Fibroblast of upper back skin (primary cell): ENCODE measurements at regions not wholly inside any gene's neighbourhood (a gene's known extent, or its start where the extent isn't known, plus 50 kb on each side); places are given as distances from the start of the nearest gene placed in this dataset.
A peak's percentile ranks its signal among the peaks of the same experiment; 100 is the strongest.

ENCODE experiments used
- DNase-seq: peaks from one replicate; pipeline ENCODE4 v3.0.0-alpha.2; 2013

GRCh38 chr6:167517254-167517916 lies 192.5 kb downstream of the TTLL2 start:
- DNase-seq: no peak

- DNase-seq: no peak
Measured at GRCh38 chr6:167523426-167523825, 198.5 kb downstream of the TTLL2 start.

GRCh38 chr6:167524261-167525111 lies 199.6 kb downstream of the TTLL2 start:
- DNase-seq: no peak

- no peak for DNase-seq
Measured at GRCh38 chr6:167525774-167526173, 200.9 kb downstream of the TTLL2 start.

- no peak for DNase-seq
Measured at GRCh38 chr6:167526465-167527368, 201.8 kb downstream of the TTLL2 start.

- DNase-seq: no peak
Measured at GRCh38 chr6:167528239-167528638, 203.4 kb downstream of the TTLL2 start.

GRCh38 chr6:167528976-167529375 lies 204.1 kb downstream of the TTLL2 start:
- DNase-seq: no peak

- DNase-seq: no peak
Measured at GRCh38 chr6:167529444-167530335, 204.8 kb downstream of the TTLL2 start.

- no peak for DNase-seq
Measured at GRCh38 chr6:167530951-167531350, 206.1 kb downstream of the TTLL2 start.

- no peak for DNase-seq
Measured at GRCh38 chr6:167532410-167533288, 207.8 kb downstream of the TTLL2 start.

- DNase-seq: no peak
Measured at GRCh38 chr6:167533851-167534250, 209.0 kb downstream of the TTLL2 start.

- no peak for DNase-seq
Measured at GRCh38 chr6:167537816-167538215, 212.9 kb downstream of the TTLL2 start.

- no peak for DNase-seq
Measured at GRCh38 chr6:167538746-167539145, 213.9 kb downstream of the TTLL2 start.

- DNase-seq: no peak
Measured at GRCh38 chr6:167540796-167541195, 215.9 kb downstream of the TTLL2 start.

- DNase-seq: no peak
Measured at GRCh38 chr6:167541544-167541943, 216.7 kb downstream of the TTLL2 start.

- peak; percentile 38 for DNase-seq
Measured at GRCh38 chr6:167543602-167544497, 219.0 kb downstream of the TTLL2 start.

- DNase-seq: no peak
Measured at GRCh38 chr6:167546611-167547327, 221.9 kb downstream of the TTLL2 start.

- no peak for DNase-seq
Measured at GRCh38 chr6:167547328-167547692, 222.4 kb downstream of the TTLL2 start.

- DNase-seq: peak; percentile 14
Measured at GRCh38 chr6:167547751-167548150, 222.9 kb downstream of the TTLL2 start.
